MCF 10A (cell line): ENCODE measurements at regions not wholly inside any gene's neighbourhood (a gene's known extent, or its start where the extent isn't known, plus 50 kb on each side); places are given as distances from the start of the nearest gene placed in this dataset.

Experiments
- BruUV-seq: library from RNA; stranded (reverse); fragments of 400-500 nt; replicated peaks from 2 replicates; lab custom pipeline; 2021; lab: Mats Ljungman, UMichigan
- CTCF ChIA-PET: fragments of 300-600 bp; sonication (Branson Sonifier 250); formaldehyde crosslinking; extraction: SDS; loops from one replicate; lab custom pipeline; 2021; ENCODE audit warnings: antibody characterized with exemption, inconsistent platforms; lab: Yijun Ruan, JAX
- POLR2A ChIA-PET: fragments of 300-600, 350-650 bp; sonication (Branson Sonifier 250); formaldehyde crosslinking; extraction: SDS; loops from one replicate; lab custom pipeline; 2020; ENCODE audit warnings: antibody characterized with exemption, inconsistent platforms; lab: Yijun Ruan, JAX
- DNase-seq: peaks from one replicate; pipeline ENCODE4 v3.0.0-alpha.2; 2018; ENCODE audit not compliant: unreplicated experiment
- H3K27ac Mint-ChIP-seq: one replicate; pipeline ENCODE4 v1.8.0; 2022; ENCODE audit warnings: mild to moderate bottlenecking, low read depth, mixed read lengths; ENCODE audit not compliant: unreplicated experiment
- H3K27me3 Mint-ChIP-seq: one replicate; pipeline ENCODE4 v1.8.0; 2022; ENCODE audit warnings: mixed read lengths; ENCODE audit not compliant: insufficient read depth, unreplicated experiment
- H3K36me3 Mint-ChIP-seq: one replicate; pipeline ENCODE4 v1.8.0; 2022; ENCODE audit warnings: mild to moderate bottlenecking, moderate library complexity, mixed read lengths; ENCODE audit not compliant: insufficient read depth, unreplicated experiment
- H3K4me1 Mint-ChIP-seq: one replicate; pipeline ENCODE4 v1.8.0; 2022; ENCODE audit warnings: mixed read lengths; ENCODE audit not compliant: insufficient read depth, unreplicated experiment
- H3K4me3 Mint-ChIP-seq: one replicate; pipeline ENCODE4 v1.8.0; 2022; ENCODE audit warnings: mild to moderate bottlenecking, moderate library complexity, mixed read lengths; ENCODE audit not compliant: unreplicated experiment
- H3K9me3 Mint-ChIP-seq: one replicate; pipeline ENCODE4 v1.8.0; 2022; ENCODE audit warnings: mixed read lengths; ENCODE audit not compliant: unreplicated experiment
- intact Hi-C: fragments of 100-400 bp; cut with micrococcal nuclease; formaldehyde crosslinking; loops from 2 replicates; pipeline ENCODE4 v1.14.1; 2022
- TF ChIP-seq, protein P1 (sequence below): fragments of 200-600 bp; IDR thresholded peaks from one replicate; pipeline ENCODE4 v1.8.0; 2022; ENCODE audit warnings: antibody characterized with exemption, mild to moderate bottlenecking; ENCODE audit not compliant: unreplicated experiment

DNA sequence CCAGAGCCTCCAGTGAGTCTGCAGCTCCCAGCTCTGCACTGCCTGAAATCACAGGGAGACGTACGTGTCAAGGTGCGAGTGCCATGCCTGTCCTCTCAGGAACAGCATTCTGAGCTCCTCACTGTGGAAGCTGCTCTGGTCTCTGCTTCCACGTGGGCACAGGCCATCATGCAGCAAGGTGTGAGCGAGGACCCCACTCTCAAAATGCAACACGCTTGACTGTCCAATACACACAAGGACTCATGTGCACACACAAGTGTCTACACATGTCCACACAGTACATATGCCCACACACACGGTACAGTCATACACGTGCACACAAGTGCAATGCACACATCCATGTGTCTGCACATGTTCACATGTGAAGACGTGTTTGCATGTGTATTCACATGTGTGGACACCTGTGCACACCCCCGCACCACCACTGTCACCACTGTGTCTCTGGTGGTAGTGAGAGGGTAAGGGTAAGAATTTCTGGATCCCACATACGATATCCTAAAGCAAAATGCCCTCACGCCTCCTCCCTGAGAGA lies 260.5 kb downstream of the DLL1 start:
- CTCF ChIA-PET, result interaction anchor here (0.6 kb wide), 1 partner anchor 222 kb away, joined by 3 read pairs; no protein-coding TSS in a partner anchor
- Mint-ChIP-seq H3K27me3 (peaks cover 14% of the 10 kb centered on the region), H3K4me1 (peaks cover 26% of the 10 kb centered on the region), H3K4me3 (no peak overlapping the region), H3K27ac (no peak overlapping the region), H3K36me3 (no peaks in the 10 kb centered on the region), H3K9me3 (peaks cover 25% of the 10 kb centered on the region)
- no peak for DNase-seq
- intact Hi-C loops, result no loop called here
- POLR2A ChIA-PET, result no interaction called here
- TF ChIP-seq, protein P1, sequence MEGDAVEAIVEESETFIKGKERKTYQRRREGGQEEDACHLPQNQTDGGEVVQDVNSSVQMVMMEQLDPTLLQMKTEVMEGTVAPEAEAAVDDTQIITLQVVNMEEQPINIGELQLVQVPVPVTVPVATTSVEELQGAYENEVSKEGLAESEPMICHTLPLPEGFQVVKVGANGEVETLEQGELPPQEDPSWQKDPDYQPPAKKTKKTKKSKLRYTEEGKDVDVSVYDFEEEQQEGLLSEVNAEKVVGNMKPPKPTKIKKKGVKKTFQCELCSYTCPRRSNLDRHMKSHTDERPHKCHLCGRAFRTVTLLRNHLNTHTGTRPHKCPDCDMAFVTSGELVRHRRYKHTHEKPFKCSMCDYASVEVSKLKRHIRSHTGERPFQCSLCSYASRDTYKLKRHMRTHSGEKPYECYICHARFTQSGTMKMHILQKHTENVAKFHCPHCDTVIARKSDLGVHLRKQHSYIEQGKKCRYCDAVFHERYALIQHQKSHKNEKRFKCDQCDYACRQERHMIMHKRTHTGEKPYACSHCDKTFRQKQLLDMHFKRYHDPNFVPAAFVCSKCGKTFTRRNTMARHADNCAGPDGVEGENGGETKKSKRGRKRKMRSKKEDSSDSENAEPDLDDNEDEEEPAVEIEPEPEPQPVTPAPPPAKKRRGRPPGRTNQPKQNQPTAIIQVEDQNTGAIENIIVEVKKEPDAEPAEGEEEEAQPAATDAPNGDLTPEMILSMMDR, result no peak
- BruUV-seq, result no TSS peak

DNA sequence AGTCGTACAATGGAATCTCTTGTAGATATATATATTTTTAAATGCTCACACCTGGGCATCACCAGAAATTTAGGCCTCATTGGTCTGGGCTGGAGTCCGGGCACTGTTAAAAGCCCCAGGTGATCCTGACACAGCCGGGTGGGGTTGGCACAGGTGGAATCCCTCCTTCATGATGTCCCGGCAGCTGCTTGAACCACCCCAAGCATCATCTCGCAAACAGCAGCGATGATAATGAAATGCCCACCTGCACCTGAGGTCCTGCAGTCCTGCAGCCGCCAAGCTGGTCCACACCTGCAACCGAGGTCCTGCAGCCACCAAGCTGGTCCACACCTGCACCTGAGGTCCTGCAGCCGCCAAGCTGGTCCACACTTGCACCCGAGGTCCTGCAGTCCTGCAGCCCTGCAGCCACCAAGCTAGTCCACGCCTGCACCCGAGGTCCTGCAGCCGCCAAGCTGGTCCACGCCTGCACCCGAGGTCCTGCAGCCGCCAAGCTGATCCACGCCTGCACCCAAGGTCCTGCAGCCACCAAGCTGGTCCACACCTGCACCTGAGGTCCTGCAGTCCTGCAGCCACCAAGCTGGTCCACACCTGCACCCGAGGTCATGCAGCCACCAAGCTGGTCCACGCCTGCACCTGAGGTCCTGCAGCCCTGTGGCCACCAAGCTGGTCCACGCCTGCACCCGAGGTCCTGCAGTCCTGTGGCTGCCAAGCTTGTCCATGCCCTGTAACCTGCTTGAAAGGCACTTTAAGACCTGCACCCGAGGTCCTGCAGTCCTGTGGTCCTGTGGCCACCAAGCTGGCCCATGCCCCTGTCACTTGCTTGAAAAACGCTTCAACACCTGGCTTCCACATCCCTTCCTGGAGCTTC lies 261.2 kb downstream of the DLL1 start:
- intact Hi-C loops, result no loop called here
- Mint-ChIP-seq H3K27ac (no peak overlapping the region), H3K4me3 (no peak overlapping the region), H3K27me3 (peaks cover 14% of the 10 kb centered on the region), H3K36me3 (no peaks in the 10 kb centered on the region), H3K4me1 (peaks cover 33% of the 10 kb centered on the region), H3K9me3 (peaks cover 25% of the 10 kb centered on the region)
- no TSS peak for BruUV-seq
- TF ChIP-seq, protein P1, result no peak
- DNase-seq, result no peak
- ChIA-PET POLR2A (interaction anchor here (0.6 kb wide), 2 partner anchors 18 to 64 kb away, joined by 3 to 6 read pairs; no protein-coding TSS in a partner anchor), CTCF (interaction anchor here (0.7 kb wide), 1 partner anchor 9 kb away, joined by 3 read pairs; no protein-coding TSS in a partner anchor)

DNA sequence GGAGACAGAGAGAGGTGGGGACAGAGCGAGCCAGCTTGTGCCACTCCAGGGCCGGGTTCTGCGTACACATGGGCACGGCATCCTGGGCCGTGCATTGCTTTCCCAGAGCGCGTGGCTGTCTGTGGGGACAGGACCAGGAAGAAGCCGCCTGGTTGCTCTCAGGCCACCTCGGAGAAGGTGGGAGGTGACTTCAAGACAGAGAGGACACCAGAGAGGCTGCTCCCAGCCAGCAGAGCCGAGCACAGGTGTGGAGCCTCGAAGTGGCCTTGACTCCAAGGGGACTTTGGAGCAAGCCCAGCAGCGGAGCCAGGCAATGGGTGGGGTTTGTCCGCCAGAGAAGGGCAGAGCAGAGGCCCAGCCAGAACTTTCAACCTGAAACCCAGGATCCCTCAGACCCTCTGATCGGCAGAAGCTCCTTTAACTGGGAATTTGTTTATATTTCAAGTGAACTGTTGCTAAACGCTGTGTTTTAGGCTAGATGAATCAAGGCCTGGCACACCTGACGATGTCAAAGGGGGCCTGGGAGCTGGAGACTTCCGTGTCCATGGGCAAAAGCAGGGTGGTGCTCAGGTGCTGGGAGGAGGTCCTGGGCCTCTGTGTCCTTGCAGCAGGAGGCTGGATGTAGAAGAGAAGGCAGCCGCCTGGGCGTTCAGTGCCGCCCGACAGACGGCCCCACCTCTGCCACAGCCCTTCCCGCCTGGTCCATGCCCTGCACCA lies 262.1 kb downstream of the DLL1 start:
- BruUV-seq, result no TSS peak
- ChIA-PET POLR2A (no interaction called here), CTCF (interaction anchor here (0.7 kb wide), 1 partner anchor 10 kb away, joined by 3 read pairs; no protein-coding TSS in a partner anchor)
- intact Hi-C loops, result no loop called here
- no peak for DNase-seq
- peaks cover 34% of the 10 kb centered on the region for H3K4me1 Mint-ChIP-seq
- H3K4me3 Mint-ChIP-seq, result no peak overlapping the region
- H3K27me3 Mint-ChIP-seq, result peaks cover 14% of the 10 kb centered on the region
- H3K27ac Mint-ChIP-seq, result no peak overlapping the region
- H3K9me3 Mint-ChIP-seq, result peaks cover 22% of the 10 kb centered on the region
- no peaks in the 10 kb centered on the region for H3K36me3 Mint-ChIP-seq
- TF ChIP-seq, protein P1, result no peak

DNA sequence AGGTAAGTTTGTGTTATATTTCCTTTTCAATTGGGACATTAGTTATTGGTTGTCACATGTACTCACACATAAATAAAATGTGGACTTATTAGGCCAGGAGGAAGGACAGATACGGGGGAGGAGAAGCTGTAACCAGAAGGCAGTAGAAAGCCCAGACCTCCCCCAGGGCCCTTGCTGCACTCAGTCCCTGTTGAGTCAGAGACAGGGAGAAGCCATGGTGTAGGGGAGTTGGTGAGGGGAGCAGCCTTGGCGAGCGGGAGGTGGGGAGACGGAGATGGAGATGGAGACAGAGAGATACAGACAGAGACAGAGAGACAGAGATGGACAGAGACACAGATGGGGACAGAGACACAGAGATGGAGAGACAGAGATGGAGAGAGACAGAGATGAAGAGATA lies 263.2 kb downstream of the DLL1 start:
- Mint-ChIP-seq H3K36me3 (no peaks in the 10 kb centered on the region), H3K9me3 (peaks cover 10% of the 10 kb centered on the region), H3K27me3 (peaks cover 14% of the 10 kb centered on the region), H3K4me1 (peaks cover 34% of the 10 kb centered on the region), H3K4me3 (no peak overlapping the region), H3K27ac (no peak overlapping the region)
- ChIA-PET POLR2A (no interaction called here), CTCF (no interaction called here)
- TF ChIP-seq, protein P1, result no peak
- intact Hi-C loops, result no loop called here
- no peak for DNase-seq
- no TSS peak for BruUV-seq
